Activated CD4-positive, alpha-beta T cell treated with anti-CD3 and anti-CD28 coated beads, Interleukin-2, amount 50 U/mL, for 1 hour (primary cell): ENCODE measurements at regions not wholly inside any gene's neighbourhood (a gene's known extent, or its start where the extent isn't known, plus 50 kb on each side); places are given as distances from the start of the nearest gene placed in this dataset.
"Not testable (repeated sequence)": the region's sequence is repeated elsewhere in the genome, so short reads cannot be mapped to it uniquely, and the experiment has no call there.

Experiments
- DNase-seq: peaks from one replicate; pipeline ENCODE4 v3.0.0-alpha.2; 2020

DNA sequence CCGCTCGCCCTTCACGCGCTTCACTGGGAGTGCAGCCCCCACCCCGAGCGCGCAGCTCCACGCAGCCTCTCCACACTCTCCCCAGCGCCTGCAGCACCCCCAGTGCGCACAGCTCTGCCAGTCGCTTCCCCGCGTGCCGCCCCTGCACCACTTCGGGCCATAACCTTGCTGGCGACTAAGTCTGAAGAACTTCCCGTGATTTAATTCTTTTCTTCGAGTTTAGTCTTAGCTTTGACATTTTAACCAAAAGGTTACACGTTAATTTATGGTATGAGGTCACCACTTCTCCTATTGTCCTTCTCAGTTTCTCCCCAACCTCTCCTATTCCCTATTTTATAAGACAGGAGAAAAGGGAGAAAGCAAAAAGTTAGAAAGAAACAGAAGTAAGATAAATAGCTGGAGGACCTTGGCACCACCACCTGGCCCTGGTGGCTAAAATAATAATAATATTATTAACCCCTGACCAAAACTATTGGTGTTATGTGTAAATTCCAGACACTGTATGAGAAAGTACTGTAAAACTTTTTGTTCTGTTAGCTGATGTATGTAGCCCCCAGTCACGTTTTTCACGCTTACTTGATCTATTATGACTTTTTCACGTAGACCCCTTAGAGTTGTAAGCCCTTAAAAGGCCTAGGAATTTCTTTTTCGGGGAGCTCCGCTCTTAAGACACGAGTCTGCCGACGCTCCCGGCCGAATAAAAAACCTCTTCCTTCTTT is 129.2 kb downstream of the KBTBD2 start:
- DNase-seq: not testable (repeated sequence)

DNA sequence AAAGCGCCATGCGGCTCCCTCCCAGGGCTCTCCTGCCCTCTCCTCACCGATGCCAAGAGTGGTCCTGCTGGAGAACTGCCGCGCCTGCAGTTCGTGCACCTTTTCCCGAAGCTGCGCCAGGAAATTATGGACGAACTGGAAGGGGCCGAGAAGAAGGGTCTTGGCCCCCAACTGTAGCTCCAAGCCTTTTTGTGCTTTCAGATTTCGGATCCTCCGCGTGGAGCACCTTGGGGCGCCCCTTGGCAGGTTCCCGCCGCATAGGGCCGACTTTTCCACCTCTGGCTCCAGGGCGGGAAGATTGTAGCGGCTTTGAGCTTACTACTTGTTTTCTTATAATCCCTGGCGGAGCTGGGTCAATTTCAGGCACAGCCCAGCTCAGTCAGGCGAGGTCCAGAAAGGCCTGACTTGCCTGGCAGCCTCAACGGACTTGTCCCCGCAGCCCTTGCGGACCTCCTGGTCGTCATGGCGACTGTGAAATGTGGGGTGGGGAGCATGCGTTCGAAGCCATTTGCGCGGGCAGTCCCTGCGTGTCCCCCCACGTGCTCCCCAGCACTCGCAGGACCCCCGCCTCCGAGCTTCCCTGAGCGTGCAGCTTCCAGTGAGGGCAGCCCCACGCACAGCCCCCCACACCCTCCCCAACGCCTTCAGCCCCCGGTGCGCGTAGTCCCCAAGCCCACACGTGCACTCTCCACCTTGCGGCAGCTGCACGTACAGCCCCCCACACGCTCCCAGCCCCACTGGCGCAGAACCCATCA is 129.9 kb downstream of the KBTBD2 start:
- no peak for DNase-seq

DNA sequence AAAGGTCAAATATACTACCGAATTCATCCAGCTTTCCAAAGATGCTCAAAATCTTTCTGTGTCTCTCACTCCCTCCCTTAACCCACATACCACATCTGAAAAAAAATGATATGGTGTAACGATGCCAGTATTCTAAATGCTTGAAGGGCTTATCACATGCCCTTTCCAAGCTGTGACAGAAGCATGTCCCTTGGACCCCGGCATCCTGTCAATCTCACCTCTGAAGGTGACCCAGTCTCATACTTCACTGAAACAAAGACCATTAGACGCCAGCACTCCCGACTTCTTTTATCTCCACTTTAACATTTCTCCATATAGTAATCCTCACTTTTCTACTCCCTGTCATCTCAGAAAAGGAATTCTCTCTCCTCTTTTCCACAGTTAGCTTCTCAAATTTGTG is 130.8 kb downstream of the KBTBD2 start:
- DNase-seq: not testable (repeated sequence)

DNA sequence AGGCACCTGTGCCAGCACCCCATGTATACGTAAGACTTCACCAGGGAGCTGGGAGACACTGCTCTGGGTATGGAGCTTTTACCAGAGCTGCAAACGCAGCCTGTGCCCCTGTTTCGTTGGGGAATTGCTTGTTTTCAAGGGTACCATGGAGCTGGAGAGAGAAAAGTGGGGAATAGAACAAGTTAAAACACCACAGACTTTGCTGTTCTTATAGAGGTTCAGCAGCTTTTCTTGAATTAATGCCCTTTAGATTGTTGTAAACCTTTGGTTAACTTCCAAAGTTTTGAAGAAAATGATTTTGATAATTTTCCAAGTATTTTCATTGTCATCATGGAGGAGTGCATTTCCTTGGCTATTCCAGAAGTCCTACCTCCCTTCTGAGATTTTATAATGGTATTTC is 131.7 kb downstream of the KBTBD2 start:
- DNase-seq: not testable (repeated sequence)

GRCh38 chr7:32753872-32754271 is 137.7 kb downstream of the KBTBD2 start:
- not testable (repeated sequence) for DNase-seq

DNA sequence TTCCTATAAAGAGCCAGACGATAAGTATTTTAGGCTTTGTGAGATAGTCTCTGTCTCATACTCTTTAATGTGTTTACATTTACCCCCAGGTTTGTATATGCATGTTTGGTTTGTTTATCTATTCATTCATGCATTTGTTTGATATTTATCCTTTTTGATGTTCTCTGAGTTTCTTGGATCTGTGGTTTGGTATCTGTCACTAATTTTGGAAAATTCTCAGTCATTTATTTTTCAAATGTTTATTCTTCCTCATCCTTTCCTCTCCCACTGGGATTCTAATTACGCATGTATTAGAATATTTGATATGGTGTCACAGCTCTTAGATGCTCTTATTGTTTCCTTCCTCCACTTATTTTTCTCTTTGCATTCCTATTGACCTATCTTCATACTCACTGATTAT is 143.2 kb downstream of the KBTBD2 start:
- not testable (repeated sequence) for DNase-seq

- not testable (repeated sequence) for DNase-seq
Measured at GRCh38 chr7:32747443-32748148, 144.0 kb downstream of the KBTBD2 start.

DNA sequence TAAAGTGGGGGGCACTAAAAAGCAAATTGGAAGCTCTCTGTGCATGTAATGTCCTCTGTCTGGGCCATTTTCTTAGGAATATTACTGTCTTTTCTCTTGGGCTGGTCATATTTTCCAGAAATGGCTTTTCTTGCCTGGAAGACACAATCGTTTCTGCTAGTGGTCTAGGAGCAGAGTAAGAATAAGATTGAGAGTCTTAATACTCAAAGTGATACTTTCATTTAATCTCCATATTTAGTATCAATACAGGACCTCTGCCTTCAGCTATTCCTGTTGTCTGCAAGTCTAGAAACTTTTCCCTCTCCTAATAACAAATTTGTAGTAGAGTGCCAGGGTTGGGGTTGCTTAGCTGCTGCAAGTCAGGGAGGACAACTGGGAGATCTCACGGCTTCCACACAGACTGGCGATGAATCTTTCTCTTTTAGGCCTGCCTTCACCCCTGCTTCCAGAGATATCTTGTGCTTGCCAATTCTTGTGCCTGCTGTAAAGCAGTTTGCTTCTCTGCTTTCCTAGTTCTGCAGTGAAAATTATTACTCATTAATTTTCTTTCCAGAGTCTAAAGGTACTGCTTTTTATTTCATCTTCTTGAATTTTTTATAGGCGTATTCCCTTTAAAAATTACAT is 149.6 kb downstream of the KBTBD2 start:
- not testable (repeated sequence) for DNase-seq

- DNase-seq: not testable (repeated sequence)
Measured at GRCh38 chr7:32739749-32740148, 151.8 kb downstream of the KBTBD2 start.

DNA sequence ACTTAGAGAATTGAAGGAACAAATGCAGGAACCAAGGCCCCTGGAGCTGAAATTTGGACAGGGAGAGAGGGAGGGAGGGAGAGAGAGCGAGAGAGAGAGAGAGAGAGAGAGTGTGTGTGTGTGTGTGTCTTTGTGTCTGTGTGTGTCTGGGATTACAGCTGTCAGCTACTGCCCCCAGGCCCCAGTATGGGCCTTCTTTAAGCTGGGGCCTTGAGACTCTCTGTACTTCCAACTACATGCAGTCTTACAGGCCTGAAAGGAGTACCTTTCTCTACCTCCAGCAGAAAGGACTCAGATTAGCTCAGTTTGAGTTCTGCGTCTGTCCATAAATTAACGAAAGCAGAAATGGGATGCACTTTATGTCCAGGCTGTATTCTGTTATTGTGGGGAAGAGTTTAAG is 153.2 kb downstream of the KBTBD2 start:
- DNase-seq: not testable (repeated sequence)

DNA sequence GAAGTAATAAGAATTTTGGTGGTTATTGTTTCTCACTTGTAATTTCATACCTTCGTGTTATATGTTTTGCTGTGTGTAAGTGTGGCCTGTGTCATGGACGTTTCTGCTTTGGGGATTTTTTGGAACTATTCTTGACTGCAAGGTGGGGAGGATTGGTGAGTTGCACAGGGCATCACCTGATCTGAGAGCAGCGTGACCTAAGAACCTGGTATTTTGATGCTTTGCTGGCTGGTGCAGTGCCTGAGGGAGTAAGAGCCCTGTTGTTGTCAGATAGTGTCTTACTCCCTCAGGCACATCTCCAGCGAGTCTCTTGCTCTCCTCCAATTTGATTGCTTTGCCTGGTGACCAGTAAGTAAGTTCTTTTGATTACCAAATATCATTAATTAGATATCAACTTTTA is 158.8 kb downstream of the KBTBD2 start:
- not testable (repeated sequence) for DNase-seq

DNA sequence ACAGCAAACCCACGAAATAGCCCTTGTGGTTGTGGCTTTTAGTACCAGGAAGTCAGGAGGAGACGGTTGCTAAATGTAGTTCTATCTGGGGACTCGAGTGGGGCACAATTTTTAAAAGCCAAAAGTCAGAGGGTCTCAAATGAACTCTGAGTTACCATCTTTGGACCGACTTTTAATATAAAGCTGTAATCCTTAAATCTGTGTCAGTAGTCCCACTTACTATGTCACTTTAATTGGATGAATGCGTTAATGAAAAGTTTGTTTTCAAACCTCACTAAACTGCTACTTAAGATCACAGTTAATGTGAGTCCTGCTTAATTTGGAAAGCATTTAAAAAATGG is 162.3 kb downstream of the KBTBD2 start:
- DNase-seq: not testable (repeated sequence)

DNA sequence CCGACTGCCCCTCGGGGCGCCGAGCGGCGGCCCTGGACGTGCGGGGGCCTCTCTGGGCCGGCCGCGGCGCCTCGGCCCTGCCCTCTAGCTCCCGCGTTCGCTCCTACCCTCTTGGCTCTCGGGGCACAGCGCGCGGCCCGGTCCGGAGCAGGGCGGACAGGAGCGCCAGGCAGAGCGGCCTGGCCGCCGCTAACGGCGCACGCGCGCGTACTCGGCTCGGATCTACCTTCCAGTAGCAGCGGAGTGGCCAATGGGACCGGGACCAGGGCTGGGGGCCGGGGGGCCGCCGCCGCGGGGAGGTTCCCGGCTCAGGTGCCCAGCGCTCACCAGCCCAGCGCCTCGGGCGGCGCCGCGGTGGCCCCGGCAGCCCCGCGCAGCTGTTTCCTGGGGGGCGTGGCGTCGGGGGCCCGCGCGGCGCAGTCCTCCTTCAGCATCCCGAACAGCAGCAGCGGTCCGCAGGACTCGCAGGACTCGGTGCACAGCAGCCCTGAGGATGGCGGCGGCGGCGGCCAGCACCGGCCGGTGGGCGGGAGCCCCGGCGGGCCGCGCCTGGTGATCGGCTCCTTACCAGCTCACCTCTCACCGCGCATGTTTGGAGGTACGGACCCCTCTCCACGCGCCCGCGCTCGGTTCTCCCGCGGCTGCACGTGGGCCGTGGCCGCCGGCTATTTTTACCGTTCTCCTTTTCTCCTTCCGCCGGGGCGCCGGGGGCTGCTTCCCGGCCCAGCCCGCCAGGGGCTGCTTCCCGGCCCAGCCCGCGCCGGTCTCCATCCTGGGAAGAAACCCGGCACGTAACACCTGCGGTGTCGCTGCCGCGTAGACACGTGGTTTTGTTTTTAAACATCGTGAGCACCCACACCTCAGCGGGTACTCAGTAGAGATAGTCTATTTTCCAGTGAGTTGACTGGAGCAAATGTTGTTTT is 162.9 kb downstream of the KBTBD2 start:
- DNase-seq: peak; percentile 19

DNA sequence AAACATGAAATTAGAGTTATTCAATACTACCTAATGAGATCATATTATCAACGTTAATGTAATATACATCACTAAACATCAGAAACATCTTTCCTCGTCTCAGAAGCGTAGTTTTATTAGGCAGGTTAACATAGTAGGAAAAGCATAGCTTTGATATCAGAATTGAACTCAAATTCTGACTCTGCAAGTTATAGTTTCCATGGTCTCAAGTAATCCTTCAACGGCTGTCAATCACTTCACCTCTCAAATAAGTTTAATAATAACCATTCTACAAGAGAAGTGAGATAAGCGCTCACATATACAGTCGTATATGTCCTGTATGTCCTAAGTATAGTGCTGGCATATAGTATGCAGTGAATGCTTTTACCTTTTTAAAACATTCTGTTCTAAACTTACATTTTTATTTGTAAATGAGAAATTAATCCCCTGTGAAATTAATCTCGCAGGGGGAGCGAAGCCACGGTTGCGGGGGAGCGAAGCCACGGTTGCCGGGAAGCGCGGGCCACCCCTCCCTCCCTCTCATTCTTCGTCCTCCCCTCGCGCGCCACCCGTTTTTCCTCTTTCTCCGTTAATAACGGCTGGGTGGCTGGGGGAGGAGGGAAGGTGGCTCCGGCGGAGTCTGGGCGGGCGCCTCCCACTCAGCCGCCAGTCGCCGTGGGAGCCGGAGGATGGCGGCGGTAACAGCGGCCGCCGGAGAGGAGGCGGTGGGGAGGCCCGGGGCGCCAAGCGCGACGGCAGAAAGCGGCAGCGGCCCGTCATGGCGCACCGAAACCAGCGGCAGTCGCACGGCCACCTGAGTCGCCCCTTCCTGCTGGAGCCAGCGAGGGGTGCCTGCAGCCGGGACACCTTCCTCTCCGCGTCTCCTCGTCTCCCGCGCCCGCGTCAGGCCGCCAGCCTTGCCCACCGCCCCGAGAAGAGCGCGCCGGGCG is 163.8 kb downstream of the KBTBD2 start:
- peak; percentile 17 for DNase-seq

GRCh38 chr7:32722837-32723236 is 168.7 kb downstream of the KBTBD2 start:
- DNase-seq: not testable (repeated sequence)

DNA sequence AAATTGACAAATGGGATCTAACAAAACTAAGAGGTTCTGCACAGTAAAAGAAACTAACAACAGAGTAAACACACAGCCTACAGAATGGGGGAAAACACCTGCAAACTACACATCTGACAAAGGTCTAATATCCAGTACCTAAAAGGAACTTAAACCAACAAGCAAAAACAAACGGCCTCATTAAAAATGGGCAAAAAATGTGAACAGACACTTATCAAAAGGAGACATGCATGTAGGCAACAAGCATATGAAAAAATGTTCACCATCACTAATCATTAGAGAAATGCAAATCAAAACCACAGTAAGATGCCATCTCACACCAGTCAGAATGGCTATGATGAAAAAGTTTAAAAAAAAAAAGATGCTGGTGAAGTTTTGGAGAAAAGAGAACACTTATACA is 197.4 kb downstream of the KBTBD2 start:
- DNase-seq: no peak

GRCh38 chr7:32691965-32692815 is 196.9 kb downstream of the AVL9 start:
- not testable (repeated sequence) for DNase-seq

DNA sequence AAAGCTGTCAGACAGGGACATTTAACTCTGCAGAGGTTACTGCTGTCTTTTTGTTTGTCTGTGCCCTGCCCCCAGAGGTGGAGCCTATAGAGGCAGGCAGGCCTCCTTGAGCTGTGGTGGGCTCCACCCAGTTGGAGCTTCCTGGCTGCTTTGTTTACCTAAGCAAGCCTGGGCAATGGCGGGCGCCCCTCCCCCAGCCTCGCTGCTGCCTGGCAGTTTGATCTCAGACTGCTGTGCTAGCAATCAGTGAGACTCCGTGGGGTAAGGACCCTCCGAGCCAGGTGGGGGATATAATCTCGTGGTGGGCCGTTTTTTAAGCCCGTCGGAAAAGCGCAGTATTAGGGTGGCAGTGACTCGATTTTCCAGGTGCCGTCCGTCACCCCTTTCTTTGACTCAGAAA is 192.8 kb downstream of the AVL9 start:
- not testable (repeated sequence) for DNase-seq

- DNase-seq: no peak
Measured at GRCh38 chr7:32681174-32681518, 185.9 kb downstream of the AVL9 start.
